GM19328 (cell line): ENCODE measurements at regions not wholly inside any gene's neighbourhood (a gene's known extent, or its start where the extent isn't known, plus 50 kb on each side); places are given as distances from the start of the nearest gene placed in this dataset.
"Not testable (repeated sequence)": the region's sequence is repeated elsewhere in the genome, so short reads cannot be mapped to it uniquely, and the experiment has no call there.

ENCODE experiments used
- ATAC-seq: cut with Tn5 transposase; IDR thresholded peaks from one replicate; pipeline ENCODE4 v1.9.1; 2021; ENCODE audit warnings: mild to moderate bottlenecking, moderate library complexity; ENCODE audit not compliant: unreplicated experiment

GRCh38 chr18:995629-996028 lies 91.0 kb downstream of the ADCYAP1 start:
- ATAC-seq, result no peak

- ATAC-seq, result no peak
These were observed 92.8 kb downstream of the ADCYAP1 start for GRCh38 chr18:997499-997898.

- no peak for ATAC-seq
These were observed 94.3 kb downstream of the ADCYAP1 start for GRCh38 chr18:998936-999335.

GRCh38 chr18:1002653-1003178 lies 98.0 kb downstream of the ADCYAP1 start:
- ATAC-seq, result no peak

GRCh38 chr18:1003499-1003898 lies 98.8 kb downstream of the ADCYAP1 start:
- ATAC-seq, result no peak

- ATAC-seq, result no peak
These were observed 101.6 kb downstream of the ADCYAP1 start for GRCh38 chr18:1006304-1006703.

- no peak for ATAC-seq
These were observed 102.3 kb downstream of the ADCYAP1 start for GRCh38 chr18:1006965-1007364.

- ATAC-seq, result no peak
These were observed 106.7 kb downstream of the ADCYAP1 start for GRCh38 chr18:1011349-1011748.

- ATAC-seq, result no peak
These were observed 108.1 kb downstream of the ADCYAP1 start for GRCh38 chr18:1012775-1013174.

GRCh38 chr18:1013951-1014350 lies 109.3 kb downstream of the ADCYAP1 start:
- no peak for ATAC-seq

- no peak for ATAC-seq
These were observed 109.8 kb downstream of the ADCYAP1 start for GRCh38 chr18:1014509-1014908.

GRCh38 chr18:1014951-1015624 lies 110.4 kb downstream of the ADCYAP1 start:
- ATAC-seq, result no peak

- no peak for ATAC-seq
These were observed 111.1 kb downstream of the ADCYAP1 start for GRCh38 chr18:1015777-1016176.

GRCh38 chr18:1017227-1018058 lies 112.8 kb downstream of the ADCYAP1 start:
- no peak for ATAC-seq

GRCh38 chr18:1018181-1018681 lies 113.6 kb downstream of the ADCYAP1 start:
- no peak for ATAC-seq

- ATAC-seq, result no peak
These were observed 114.5 kb downstream of the ADCYAP1 start for GRCh38 chr18:1019191-1019590.

GRCh38 chr18:1020731-1021344 lies 116.2 kb downstream of the ADCYAP1 start:
- no peak for ATAC-seq

- ATAC-seq, result no peak
These were observed 122.3 kb downstream of the ADCYAP1 start for GRCh38 chr18:1026930-1027329.

- not testable (repeated sequence) for ATAC-seq
These were observed 128.4 kb downstream of the ADCYAP1 start for GRCh38 chr18:1033092-1033491.

GRCh38 chr18:1034971-1035370 lies 130.3 kb downstream of the ADCYAP1 start:
- ATAC-seq, result no peak

- ATAC-seq, result no peak
These were observed 132.3 kb downstream of the ADCYAP1 start for GRCh38 chr18:1036926-1037325.
